ENCODE measurements at regions not wholly inside any gene's neighbourhood (a gene's known extent, or its start where the extent isn't known, plus 50 kb on each side); places are given as distances from the start of the nearest gene placed in this dataset.

DNA sequence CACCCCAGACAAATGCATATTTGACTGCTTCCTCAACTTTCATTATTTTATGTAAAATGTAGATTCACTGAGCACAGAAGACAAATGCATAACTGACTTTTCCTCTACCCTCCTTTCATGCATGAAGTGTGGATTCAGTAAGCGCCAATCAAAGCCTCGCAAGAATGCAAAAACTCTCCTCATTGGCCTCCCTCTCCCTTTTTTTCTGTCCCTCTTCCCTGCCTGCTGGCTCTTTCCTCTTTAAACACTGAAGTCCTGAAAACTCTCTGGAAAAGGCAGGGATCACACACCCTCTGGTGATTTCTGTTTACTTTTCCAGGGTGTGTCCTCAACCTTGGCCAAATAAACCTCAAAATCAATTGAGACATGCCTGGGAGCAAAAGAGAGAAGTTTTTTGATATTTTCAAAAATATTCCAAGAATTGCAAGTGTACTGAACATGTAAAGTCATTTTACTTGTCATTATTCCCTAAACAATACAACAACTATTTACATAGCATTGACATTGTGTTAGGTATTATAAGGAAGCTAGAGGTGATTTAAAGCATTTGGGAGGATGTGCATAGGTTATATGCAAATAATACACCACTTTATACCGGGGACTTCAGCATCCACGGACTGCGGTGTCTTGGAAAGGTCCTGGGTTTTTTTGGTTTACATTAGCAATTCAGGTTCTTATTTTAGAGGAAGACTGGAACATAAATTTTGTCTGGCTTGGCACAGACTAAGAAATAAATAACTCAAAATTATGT lies 71.4 kb downstream of the SEC61G start:
- H3K27ac ChIP-seq (replicated peaks), result no peak overlapping the region
- TF ChIP-seq POLR2AphosphoS5 (IDR thresholded peaks at IDR 0.05; ENCODE audit: low read depth) (no peak), SPI1 (IDR thresholded peaks at IDR 0.05; ENCODE audit: borderline replicate concordance, low read depth) (no peak), GABPA (IDR thresholded peaks at IDR 0.05; ENCODE audit: low read depth) (no peak)
- TF ChIP-seq, protein P1, sequence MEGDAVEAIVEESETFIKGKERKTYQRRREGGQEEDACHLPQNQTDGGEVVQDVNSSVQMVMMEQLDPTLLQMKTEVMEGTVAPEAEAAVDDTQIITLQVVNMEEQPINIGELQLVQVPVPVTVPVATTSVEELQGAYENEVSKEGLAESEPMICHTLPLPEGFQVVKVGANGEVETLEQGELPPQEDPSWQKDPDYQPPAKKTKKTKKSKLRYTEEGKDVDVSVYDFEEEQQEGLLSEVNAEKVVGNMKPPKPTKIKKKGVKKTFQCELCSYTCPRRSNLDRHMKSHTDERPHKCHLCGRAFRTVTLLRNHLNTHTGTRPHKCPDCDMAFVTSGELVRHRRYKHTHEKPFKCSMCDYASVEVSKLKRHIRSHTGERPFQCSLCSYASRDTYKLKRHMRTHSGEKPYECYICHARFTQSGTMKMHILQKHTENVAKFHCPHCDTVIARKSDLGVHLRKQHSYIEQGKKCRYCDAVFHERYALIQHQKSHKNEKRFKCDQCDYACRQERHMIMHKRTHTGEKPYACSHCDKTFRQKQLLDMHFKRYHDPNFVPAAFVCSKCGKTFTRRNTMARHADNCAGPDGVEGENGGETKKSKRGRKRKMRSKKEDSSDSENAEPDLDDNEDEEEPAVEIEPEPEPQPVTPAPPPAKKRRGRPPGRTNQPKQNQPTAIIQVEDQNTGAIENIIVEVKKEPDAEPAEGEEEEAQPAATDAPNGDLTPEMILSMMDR (IDR thresholded peaks at IDR 0.05; ENCODE audit: insufficient read depth, low read length), result no peak
- TF ChIP-seq, protein P2, sequence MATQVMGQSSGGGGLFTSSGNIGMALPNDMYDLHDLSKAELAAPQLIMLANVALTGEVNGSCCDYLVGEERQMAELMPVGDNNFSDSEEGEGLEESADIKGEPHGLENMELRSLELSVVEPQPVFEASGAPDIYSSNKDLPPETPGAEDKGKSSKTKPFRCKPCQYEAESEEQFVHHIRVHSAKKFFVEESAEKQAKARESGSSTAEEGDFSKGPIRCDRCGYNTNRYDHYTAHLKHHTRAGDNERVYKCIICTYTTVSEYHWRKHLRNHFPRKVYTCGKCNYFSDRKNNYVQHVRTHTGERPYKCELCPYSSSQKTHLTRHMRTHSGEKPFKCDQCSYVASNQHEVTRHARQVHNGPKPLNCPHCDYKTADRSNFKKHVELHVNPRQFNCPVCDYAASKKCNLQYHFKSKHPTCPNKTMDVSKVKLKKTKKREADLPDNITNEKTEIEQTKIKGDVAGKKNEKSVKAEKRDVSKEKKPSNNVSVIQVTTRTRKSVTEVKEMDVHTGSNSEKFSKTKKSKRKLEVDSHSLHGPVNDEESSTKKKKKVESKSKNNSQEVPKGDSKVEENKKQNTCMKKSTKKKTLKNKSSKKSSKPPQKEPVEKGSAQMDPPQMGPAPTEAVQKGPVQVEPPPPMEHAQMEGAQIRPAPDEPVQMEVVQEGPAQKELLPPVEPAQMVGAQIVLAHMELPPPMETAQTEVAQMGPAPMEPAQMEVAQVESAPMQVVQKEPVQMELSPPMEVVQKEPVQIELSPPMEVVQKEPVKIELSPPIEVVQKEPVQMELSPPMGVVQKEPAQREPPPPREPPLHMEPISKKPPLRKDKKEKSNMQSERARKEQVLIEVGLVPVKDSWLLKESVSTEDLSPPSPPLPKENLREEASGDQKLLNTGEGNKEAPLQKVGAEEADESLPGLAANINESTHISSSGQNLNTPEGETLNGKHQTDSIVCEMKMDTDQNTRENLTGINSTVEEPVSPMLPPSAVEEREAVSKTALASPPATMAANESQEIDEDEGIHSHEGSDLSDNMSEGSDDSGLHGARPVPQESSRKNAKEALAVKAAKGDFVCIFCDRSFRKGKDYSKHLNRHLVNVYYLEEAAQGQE (IDR thresholded peaks at IDR 0.05; ENCODE audit: insufficient replicate concordance, low read depth), result no peak
- no peak for DNase-seq (ENCODE audit: low read depth in 1 of 2, low spot score in 1 of 2)

DNA sequence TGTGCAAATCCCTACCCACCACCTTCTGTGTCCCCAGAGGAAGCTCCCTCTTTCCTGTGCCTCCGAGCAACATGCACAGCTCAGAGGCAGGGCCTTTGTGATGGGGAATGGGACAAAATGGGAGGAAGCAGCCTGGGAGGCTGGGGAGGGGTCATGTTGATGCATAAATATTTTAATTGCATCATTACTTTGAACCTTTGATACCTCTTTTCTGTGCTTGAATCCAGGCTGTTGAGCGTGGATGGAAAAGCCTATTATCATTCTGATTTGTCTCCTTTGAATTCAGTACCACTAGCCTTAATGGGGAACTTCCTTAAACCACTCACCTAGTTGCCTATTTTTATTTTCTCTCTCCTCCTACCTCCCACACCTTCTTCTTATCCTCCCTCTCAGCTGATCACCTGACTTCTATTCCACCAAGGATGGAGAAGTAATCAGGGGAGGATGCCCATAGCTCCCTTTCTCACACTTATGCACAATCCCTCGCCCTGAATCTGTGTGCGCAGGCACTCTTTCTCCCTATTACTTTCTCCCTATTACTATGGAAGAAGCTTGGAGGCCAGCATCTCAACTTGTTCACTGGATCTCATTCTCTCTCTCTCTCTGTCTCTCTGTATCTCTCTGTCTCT lies 78.5 kb downstream of the SEC61G start:
- TF ChIP-seq, protein P1 (IDR thresholded peaks at IDR 0.05; ENCODE audit: insufficient read depth, low read length), result no peak
- TF ChIP-seq POLR2AphosphoS5 (IDR thresholded peaks at IDR 0.05; ENCODE audit: low read depth) (no peak), SPI1 (IDR thresholded peaks at IDR 0.05; ENCODE audit: borderline replicate concordance, low read depth) (no peak), GABPA (IDR thresholded peaks at IDR 0.05; ENCODE audit: low read depth) (no peak)
- TF ChIP-seq, protein P2 (IDR thresholded peaks at IDR 0.05; ENCODE audit: insufficient replicate concordance, low read depth), result no peak
- no peak overlapping the region for H3K4me3 ChIP-seq (replicated peaks; ENCODE audit: insufficient read depth, low read length)

More for the DNA sequence above, 71.4 kb downstream of the SEC61G start:
- Histone ChIP-seq H3K27me3 (ENCODE audit: insufficient read depth, poor library complexity, severe bottlenecking) (no peaks in the 10 kb centered on the region), H3K4me3 (replicated peaks; ENCODE audit: insufficient read depth, low read length) (no peak overlapping the region)

DNA sequence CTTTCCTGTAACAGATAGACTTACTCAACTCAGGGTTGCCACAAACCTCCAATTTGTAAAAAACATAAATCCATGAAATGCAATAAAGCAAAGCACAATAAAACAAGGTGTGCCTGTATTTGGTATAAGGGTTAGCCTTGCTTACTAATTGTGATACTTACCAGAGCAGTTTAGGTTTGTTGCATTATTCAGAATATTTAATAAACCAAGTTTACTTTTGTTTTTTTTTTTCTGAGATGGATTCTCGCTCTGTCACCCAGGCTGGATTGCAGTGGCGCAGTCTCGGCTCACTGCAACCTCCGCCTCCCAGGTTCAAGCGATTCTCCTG lies 79.6 kb downstream of the SEC61G start:
- Histone ChIP-seq H3K4me3 (replicated peaks; ENCODE audit: insufficient read depth, low read length) (no peak overlapping the region), H3K27ac (replicated peaks) (no peak overlapping the region), H3K27me3 (ENCODE audit: insufficient read depth, poor library complexity, severe bottlenecking) (no peaks in the 10 kb centered on the region)
- DNase-seq (ENCODE audit: low read depth in 1 of 2, low spot score in 1 of 2), result no peak
- TF ChIP-seq, protein P2 (IDR thresholded peaks at IDR 0.05; ENCODE audit: insufficient replicate concordance, low read depth), result no peak
- no peak for TF ChIP-seq POLR2AphosphoS5 (IDR thresholded peaks at IDR 0.05; ENCODE audit: low read depth)
- TF ChIP-seq SPI1 (IDR thresholded peaks at IDR 0.05; ENCODE audit: borderline replicate concordance, low read depth), result no peak
- no peak for TF ChIP-seq GABPA (IDR thresholded peaks at IDR 0.05; ENCODE audit: low read depth)
- TF ChIP-seq, protein P1 (IDR thresholded peaks at IDR 0.05; ENCODE audit: insufficient read depth, low read length), result no peak

More for the DNA sequence above, 78.5 kb downstream of the SEC61G start:
- no peak for DNase-seq (ENCODE audit: low read depth in 1 of 2, low spot score in 1 of 2)
- no peak overlapping the region for H3K27ac ChIP-seq (replicated peaks)
- no peaks in the 10 kb centered on the region for H3K27me3 ChIP-seq (ENCODE audit: insufficient read depth, poor library complexity, severe bottlenecking)

Measured in HL-60 (cell line).